ENCODE measurements at regions not wholly inside any gene's neighbourhood (a gene's known extent, or its start where the extent isn't known, plus 50 kb on each side); places are given as distances from the start of the nearest gene placed in this dataset.

- TF ChIP-seq CTCF (IDR thresholded peaks at IDR 0.05) (no peak), POLR2A (IDR thresholded peaks at IDR 0.05) (no peak)
These were observed 427.1 kb downstream of the SHQ1 start for GRCh38 chr3:72421126-72421525.

Measured in testis (tissue), 2 donors.